ENCODE measurements at regions not wholly inside any gene's neighbourhood (a gene's known extent, or its start where the extent isn't known, plus 50 kb on each side); places are given as distances from the start of the nearest gene placed in this dataset.

DNA sequence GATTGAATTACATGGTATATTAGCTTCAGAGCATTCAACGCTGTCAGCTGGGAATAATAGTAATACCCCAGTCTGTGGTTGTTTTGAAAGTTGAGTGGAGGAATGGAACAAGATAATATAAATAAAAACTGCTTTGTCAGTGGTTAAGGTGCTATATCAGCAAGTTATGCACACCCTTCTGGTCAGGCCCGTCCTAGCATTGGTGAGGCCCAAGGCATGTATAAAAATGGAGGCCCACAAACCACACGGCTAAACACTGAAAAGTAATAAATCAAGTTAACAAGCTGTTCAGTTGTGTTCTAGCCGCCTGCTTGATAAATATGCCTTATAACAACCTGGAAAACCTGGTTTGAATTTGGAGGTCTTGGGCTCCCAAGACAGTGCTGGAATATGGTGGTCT, 77.4 kb downstream of the PSMG1 start:
- no peak for DNase-seq (ENCODE audit: low spot score)

DNA sequence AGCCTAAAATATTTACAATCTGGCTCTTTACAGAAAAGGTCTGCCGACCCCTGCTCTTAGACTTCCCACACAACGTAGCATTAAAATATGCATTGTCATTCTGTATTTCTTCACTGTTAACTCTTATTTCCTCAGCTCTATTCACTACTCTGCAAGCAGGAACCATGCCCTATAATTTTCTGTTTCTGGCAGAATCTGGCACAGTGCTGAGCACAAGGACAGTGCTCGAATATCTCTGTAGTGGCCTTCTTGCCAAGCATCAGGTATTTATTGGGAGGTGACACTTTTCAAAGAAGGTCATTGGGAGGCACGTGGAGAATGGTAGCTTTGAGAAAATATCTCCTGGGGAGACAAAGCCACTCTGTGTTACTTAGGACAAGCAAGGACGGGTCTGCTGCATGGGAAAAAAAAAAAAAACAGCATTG, 77.9 kb downstream of the PSMG1 start:
- DNase-seq (ENCODE audit: low spot score) = no peak

DNA sequence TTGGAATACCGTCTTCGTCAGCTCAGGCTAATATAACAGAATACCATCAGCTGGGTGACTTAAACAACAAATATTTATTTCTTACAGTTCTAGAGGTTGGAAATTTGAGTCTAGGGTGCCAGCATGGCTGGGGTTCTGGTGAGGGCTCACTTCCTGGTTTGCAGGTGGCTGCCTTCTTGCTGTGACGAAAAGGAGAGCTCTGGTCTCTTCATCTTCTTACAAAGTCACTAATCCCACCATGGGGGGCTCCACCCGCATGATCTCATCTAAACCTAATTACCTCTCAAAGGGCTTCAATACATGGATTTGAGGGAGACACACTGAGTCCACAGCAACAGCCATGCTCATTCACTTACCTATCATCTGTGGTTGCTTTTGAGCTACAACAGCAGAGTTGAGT, 78.3 kb downstream of the PSMG1 start:
- no peak for DNase-seq (ENCODE audit: low spot score)

GRCh38 chr21:39103689-39104088, 79.6 kb downstream of the PSMG1 start:
- no peak for DNase-seq (ENCODE audit: low spot score)

DNA sequence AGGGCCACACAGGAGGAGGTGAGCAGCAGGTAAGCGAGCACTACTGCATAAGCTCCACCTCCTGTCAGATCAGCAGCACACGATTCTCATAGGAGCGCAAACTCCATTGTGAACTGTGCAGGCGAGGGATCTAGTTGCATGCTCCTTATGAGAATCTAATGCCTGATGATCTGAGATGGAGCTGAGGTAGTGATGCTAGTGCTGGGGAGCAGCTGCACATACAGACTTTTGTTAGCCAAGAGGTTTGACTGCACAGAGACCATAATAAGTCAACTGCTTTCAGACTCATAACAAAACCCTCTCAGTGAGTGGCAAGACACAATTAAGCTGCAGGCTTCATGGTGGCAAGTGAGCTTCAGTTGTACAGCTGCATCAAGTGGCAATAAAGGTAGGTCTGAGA, 83.4 kb downstream of the PSMG1 start:
- DNase-seq (ENCODE audit: low spot score) = no peak

DNA sequence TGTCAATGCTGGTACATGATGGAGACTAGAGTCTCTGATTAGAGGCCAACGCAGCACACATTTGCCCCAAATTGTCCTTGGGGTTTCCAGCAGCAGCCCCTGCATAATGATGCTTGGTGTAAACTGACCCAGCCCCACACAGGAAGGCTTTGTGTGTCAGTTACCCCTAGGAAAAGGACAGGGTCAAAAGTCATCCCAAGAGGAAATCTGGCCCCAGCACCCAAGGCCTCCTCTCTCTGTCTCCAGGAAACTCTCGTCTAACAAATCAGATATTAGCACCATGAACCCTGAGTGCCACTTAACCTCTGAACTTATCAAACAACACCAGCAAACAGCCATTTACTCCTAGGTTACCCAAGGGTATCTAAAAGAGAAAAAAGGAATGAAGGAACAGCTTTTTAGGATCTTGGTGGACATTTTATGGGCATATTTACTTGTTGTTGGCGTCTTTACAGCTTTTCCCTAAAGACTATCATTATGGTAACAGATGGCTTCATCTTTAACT, 84.5 kb downstream of the PSMG1 start:
- DNase-seq (ENCODE audit: low spot score) = no peak

- no peak for DNase-seq (ENCODE audit: low spot score)
Observed at GRCh38 chr21:39097981-39098380, 85.3 kb downstream of the PSMG1 start.

DNA sequence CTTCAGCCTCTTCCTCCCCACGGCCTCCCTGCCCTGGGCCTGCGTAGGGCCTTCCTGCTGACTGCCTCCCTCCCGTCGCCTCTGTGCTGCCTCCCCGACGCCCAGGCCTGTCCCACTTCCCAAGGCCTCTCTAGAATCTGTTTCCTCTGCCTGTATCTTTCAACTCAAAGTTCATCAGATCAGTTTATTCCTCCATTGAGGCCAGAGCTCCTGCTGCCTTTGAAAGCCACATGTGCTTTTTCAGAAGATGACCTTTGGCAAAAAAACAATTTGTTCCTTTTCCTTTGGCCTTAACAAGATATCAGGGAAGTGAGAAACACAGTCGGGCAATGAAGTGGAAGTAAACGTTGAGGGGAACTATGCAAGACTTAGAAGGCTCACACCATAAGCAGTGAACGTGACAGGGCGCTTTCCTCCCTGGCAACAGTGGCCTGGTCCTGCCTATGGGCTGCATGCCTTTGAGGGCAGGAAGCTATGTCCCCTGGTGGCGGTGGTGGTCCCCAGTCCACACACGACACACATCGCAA, 85.9 kb downstream of the PSMG1 start:
- DNase-seq (ENCODE audit: low spot score) = no peak

- no peak for DNase-seq (ENCODE audit: low spot score)
Observed at GRCh38 chr21:39096754-39097153, 86.5 kb downstream of the PSMG1 start.

- DNase-seq (ENCODE audit: low spot score) = no peak
Observed at GRCh38 chr21:39095681-39096080, 87.6 kb downstream of the PSMG1 start.

GRCh38 chr21:39094847-39095579, 88.2 kb downstream of the PSMG1 start:
- DNase-seq (ENCODE audit: low spot score) = no peak

- DNase-seq (ENCODE audit: low spot score) = no peak
Observed at GRCh38 chr21:39094087-39094780, 89.0 kb downstream of the PSMG1 start.

DNA sequence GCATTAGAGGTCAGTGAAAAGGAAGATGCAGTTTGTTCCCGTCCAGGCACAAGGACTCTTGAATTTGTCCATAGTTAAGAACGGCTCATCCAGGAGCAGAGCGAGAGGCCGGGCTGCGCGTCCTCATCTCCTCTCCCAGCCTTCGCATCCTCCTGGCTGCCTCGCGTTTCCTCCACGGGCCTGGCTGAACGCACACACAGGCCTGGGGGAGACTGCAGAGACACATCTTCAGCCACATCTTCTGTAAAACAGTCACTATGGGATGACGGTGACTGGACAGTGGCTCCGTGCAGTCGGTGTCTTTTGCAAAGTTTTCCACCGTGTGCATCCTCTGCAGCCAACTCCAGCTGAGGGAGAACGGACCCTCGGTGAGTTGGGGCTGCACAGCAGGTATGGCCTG, 89.7 kb downstream of the PSMG1 start:
- DNase-seq (ENCODE audit: low spot score) = no peak

- no peak for DNase-seq (ENCODE audit: low spot score)
Observed at GRCh38 chr21:39088831-39089380, 94.3 kb downstream of the PSMG1 start.

DNA sequence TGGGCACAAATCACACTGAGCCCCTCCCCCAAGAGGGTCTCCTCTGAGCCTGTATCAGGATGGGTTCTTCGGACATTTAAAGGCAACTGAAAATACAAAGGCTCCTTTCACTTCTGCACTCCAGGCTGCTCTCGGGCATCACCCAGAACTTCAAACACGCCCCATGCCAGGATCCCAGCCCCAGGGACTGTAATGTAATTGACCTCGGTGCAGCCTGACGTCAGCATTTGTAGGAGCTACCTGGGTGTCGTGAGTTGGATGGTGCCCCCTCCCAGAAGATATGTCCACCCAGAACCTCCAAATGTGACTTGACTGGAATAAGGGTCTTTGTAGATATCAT, 95.2 kb downstream of the PSMG1 start:
- DNase-seq (ENCODE audit: low spot score) = no peak

DNA sequence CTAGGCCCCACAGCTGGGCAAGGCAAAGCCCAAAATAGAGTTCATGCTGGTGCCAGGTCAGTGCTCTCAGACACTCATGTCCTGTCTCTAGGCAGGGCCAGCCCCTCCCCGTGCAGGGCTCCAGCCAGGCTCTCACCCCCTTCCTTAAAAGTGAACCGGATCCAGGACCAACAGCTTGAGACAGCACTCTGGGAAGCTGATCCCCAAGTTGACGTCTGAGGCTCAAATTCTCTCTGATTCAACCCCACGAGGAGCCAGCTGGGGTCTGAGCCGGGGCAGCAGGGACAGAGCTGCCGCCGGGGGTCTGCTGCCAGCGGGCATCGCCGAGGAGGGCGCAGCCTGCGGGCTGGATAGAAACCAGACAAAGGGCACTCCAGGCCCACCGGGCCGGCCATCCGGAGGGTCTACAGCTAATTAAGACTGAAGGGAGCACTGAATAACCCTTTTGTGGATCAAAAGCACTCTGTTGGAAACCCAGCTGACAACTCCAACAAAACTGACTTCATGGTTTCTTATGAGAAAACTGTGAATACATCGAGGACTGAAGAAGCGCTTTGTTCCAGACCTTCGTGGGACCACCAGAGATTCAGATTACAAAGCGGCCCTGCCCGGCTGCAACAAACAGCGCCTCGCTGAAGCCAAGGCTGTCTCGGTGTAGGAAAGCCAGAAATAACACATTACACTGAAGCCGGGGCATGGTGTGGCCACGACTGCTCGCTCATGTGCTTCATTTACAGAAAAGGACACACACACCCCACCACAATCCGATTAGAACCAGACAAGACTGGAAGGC, 95.8 kb downstream of the PSMG1 start:
- DNase-seq (ENCODE audit: low spot score) = no peak

- no peak for DNase-seq (ENCODE audit: low spot score)
Observed at GRCh38 chr21:39086547-39086946, 96.7 kb downstream of the PSMG1 start.

DNA sequence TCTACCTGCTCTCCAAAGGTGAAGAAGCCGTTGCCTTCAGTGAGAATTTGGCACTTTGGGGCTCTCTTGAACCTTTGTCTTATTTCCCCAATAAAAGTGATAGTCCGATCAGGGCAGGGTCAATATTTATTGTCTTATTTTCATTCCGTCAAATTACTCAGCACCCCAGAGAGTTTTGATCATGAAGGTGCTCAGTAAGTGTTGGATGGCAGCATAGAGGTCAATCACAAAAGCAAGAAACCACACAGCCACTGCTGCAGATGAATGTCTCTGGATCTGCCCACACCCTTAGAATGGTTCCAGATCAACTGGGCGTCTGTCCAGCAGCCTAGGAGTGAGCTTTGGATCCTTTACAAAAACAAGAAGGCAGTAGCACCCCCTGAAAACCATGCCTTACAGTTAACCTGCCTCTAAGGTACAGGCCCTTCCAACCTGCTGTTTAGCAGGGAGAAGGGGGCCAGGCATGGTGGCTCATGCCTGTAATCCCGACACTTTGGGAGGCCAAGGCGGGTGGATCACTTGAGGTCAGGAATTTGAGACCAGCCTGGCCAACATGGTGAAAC, 97.3 kb downstream of the PSMG1 start:
- DNase-seq (ENCODE audit: low spot score) = no peak

DNA sequence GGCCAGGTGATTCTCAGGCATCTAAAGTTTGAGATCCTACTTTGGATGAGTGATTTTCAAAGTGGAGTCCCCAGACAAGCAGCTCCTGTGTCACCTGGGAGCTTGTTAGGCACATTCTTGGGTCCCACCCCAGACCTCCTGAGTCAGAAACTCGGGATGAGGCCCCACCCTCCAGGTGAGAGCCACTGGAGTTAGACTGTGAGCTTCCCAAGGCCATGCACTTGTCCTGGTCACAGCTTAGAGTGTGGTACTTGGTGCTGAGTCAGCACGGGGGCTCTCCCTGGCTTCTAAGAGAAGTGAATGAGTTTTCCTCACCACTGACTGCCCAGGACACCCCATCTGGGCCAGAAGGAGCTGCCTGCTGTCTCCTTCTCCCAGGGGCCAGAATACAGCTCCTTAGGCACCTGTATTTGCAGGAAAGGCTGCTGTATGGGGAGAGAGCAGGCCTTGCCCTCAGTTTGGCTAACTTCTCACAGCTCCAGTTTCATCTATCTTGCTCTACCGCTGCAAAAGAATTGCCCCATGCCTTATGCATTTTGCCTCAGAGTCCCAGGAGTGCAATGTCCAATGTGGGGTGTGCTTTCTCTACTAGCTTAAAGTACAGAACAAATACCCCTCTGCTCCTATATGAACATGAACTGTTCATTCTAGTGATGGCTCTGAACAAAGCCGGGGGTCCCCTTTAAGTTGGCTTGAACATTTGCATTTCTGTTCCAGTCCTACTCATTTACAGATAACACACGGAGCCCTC, 98.1 kb downstream of the PSMG1 start:
- DNase-seq (ENCODE audit: low spot score) = no peak

DNA sequence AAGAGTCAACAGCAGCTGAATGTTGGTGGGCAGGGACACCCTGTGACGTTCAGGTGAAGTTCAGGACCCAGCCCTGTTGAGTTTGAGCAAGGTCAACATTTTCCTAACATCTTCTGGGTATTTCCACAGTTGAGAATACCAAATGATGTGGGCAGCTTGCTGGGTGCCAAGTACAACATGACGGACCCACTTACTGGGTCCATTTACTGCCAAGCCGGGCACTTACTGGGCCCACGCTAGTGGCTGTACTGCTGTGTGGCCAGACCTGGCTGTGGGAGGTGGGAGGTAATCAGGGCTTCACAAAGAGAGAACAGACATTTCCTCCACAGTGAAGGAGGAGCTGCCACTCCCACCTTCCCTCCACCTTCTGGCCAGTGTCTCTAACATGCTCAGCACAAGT, 99.2 kb downstream of the PSMG1 start:
- no peak for DNase-seq (ENCODE audit: low spot score)

DNA sequence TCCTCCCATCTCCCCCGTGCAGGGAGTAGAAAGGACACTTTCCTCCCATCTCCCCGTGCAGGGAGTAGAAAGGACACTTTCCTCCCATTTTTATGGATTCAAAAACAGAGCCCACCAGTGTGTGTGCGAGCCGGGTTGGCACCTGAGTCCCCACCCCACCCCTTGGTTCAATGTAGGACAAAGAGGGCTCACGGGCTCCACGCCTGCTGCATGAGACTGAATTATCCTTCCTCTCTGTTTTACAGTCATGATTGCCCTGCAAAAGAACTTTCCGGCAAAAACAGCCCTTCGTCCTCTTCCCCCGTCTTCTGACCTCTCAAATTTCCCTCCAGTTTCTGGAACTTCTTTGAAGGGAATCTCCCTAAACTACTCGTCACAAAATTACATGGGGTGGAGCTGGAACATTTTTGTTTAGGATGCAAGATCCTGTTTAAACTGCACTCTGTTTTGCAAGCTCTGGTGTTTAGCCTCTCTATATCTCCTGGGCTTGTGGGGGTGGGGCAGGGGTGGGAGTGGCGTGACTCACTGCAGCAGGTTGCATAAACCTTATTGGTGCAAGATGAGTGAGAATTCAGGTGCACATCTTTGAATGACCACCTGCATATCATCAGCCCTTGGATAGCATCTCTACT, 99.8 kb downstream of the PSMG1 start:
- no peak for DNase-seq (ENCODE audit: low spot score)

All from D341Med (cell line).